Vagina (tissue), 2 donors: ENCODE measurements at regions not wholly inside any gene's neighbourhood (a gene's known extent, or its start where the extent isn't known, plus 50 kb on each side); places are given as distances from the start of the nearest gene placed in this dataset.

Experiments used
- DNase-seq, 2 donors: peaks; one replicate each; pipeline ENCODE4 v3.0.0-alpha.2; 2017; ENCODE audit errors: extremely low spot score in 2 of 2
- H3K27ac ChIP-seq: fragments of 200-600 bp; sonication (generic); one replicate; pipeline ENCODE4 v1.5.1; 2019
- H3K27me3 ChIP-seq: fragments of 200-600 bp; sonication (generic); one replicate; pipeline ENCODE4 v1.5.1; 2019
- H3K36me3 ChIP-seq, 2 donors: fragments of 200-600 bp; sonication (generic); one replicate each; pipeline ENCODE4 v1.5.1; 2017 to 2019
- H3K4me1 ChIP-seq: fragments of 200-600 bp; sonication (generic); one replicate; pipeline ENCODE4 v1.5.1; 2019
- H3K4me3 ChIP-seq, 2 donors: fragments of 200-600 bp; sonication (generic); 1 replicate in 1 of 2; 2 replicates in 1 of 2; pipeline ENCODE4 v1.5.1; 2016 to 2019
- H3K9me3 ChIP-seq: fragments of 200-600 bp; sonication (generic); one replicate; pipeline ENCODE4 v1.5.1; 2019
- POLR2A ChIP-seq, 2 donors: fragments of 450-650 bp; IDR thresholded peaks; one replicate each; pipeline ENCODE4 v1.6.1; 2017; ENCODE audit warnings: antibody characterized with exemption in 2 of 2, mild to moderate bottlenecking in 2 of 2, moderate library complexity in 2 of 2
- POLR2AphosphoS5 ChIP-seq, 2 donors: sonication (generic); formaldehyde crosslinking; IDR thresholded peaks; one replicate each; pipeline ENCODE4 v1.9.0; 2017; ENCODE audit warnings: antibody characterized with exemption in 2 of 2, mild to moderate bottlenecking in 2 of 2, low read depth in 1 of 2; ENCODE audit not compliant: insufficient read depth in 1 of 2
- intact Hi-C: fragments of 100-400 bp; cut with DNase I; formaldehyde crosslinking; loops from one replicate; pipeline ENCODE4 v1.15.1; 2023
- TF ChIP-seq, protein P1 (sequence below), 3 experiments: fragments of 450-650 bp in 2 of 3; fragments of 200-600 bp in 1 of 3; sonication (generic) in 1 of 3; IDR thresholded peaks; one replicate each; pipeline ENCODE4 v1.5.1; 2017 to 2019; ENCODE audit warnings: antibody characterized with exemption in 3 of 3, mild to moderate bottlenecking in 2 of 3, moderate library complexity in 2 of 3

- DNase-seq = peak; percentile 52 to 79
- Histone ChIP-seq H3K27ac (no peak overlapping the region), H3K9me3 (no peaks in the 10 kb centered on the region), H3K4me3 (no peak overlapping the region), H3K27me3 (no peaks in the 10 kb centered on the region), H3K4me1 (no peaks in the 10 kb centered on the region), H3K36me3 (no peaks in the 10 kb centered on the region)
- TF ChIP-seq, protein P1, sequence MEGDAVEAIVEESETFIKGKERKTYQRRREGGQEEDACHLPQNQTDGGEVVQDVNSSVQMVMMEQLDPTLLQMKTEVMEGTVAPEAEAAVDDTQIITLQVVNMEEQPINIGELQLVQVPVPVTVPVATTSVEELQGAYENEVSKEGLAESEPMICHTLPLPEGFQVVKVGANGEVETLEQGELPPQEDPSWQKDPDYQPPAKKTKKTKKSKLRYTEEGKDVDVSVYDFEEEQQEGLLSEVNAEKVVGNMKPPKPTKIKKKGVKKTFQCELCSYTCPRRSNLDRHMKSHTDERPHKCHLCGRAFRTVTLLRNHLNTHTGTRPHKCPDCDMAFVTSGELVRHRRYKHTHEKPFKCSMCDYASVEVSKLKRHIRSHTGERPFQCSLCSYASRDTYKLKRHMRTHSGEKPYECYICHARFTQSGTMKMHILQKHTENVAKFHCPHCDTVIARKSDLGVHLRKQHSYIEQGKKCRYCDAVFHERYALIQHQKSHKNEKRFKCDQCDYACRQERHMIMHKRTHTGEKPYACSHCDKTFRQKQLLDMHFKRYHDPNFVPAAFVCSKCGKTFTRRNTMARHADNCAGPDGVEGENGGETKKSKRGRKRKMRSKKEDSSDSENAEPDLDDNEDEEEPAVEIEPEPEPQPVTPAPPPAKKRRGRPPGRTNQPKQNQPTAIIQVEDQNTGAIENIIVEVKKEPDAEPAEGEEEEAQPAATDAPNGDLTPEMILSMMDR (IDR thresholded peaks at IDR 0.05) = no peak
- TF ChIP-seq POLR2A (IDR thresholded peaks at IDR 0.05) (no peak), POLR2AphosphoS5 (IDR thresholded peaks at IDR 0.05; ENCODE audit: insufficient read depth in 1 of 2, low read depth in 1 of 2) (no peak)
- intact Hi-C loops = no loop called here
These were observed 67.0 kb upstream of the SDK1 start for GRCh38 chr7:3234051-3234450.

DNA sequence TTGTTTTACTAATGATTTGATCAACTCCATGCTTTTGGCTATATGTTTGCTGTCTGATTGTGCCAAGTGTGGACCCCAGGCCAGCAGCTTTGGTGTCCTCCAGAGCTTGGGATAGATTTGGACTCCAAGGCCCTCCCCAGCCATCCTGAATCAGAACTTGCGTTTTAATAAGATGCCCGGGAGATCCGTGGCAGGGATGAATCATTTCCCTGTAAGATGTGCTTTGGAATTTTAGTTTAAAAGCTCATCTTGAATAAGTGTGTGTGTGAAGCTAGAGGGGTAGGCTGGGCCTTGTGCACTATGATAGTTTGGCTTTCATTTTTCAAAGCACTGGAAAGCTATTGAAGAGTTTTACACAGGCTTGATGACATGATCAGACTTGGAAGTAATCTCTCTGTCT is 66.2 kb upstream of the SDK1 start:
- no peaks in the 10 kb centered on the region for H3K27me3 ChIP-seq
- H3K27ac ChIP-seq = no peak overlapping the region
- no peaks in the 10 kb centered on the region for H3K9me3 ChIP-seq
- DNase-seq = peak; percentile 6 to 34
- no peak overlapping the region for H3K4me3 ChIP-seq
- no peaks in the 10 kb centered on the region for H3K4me1 ChIP-seq
- H3K36me3 ChIP-seq = no peaks in the 10 kb centered on the region
- intact Hi-C loops = no loop called here
- TF ChIP-seq POLR2AphosphoS5 (IDR thresholded peaks at IDR 0.05; ENCODE audit: insufficient read depth in 1 of 2, low read depth in 1 of 2) (no peak), POLR2A (IDR thresholded peaks at IDR 0.05) (no peak)
- TF ChIP-seq, protein P1 (IDR thresholded peaks at IDR 0.05) = no peak

DNA sequence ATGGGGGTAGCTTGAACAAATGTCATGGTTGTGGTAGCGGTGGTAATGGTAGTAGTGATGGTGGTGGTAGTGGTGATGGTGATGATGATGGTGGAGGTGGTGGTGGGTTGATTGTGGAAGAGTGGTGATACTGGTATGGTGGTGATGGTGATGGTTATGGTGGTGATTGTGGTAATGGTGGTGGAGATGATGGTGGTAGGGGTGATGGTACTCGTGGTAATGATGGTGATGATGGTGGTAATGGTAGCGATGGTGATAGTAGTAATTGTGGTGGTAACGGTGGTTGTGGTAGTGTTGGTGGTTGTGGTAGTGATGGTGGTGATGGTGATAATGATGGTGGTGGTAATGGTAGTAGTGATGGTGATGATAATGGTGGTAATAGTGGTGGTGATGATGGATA is 65.7 kb upstream of the SDK1 start:
- intact Hi-C loops = no loop called here
- Histone ChIP-seq H3K27me3 (no peaks in the 10 kb centered on the region), H3K4me3 (no peak overlapping the region), H3K9me3 (no peaks in the 10 kb centered on the region), H3K4me1 (no peaks in the 10 kb centered on the region), H3K36me3 (no peaks in the 10 kb centered on the region), H3K27ac (no peak overlapping the region)
- peak in 1 of 2 donors; percentile 49 for DNase-seq
- TF ChIP-seq POLR2A (IDR thresholded peaks at IDR 0.05) = no peak

DNA sequence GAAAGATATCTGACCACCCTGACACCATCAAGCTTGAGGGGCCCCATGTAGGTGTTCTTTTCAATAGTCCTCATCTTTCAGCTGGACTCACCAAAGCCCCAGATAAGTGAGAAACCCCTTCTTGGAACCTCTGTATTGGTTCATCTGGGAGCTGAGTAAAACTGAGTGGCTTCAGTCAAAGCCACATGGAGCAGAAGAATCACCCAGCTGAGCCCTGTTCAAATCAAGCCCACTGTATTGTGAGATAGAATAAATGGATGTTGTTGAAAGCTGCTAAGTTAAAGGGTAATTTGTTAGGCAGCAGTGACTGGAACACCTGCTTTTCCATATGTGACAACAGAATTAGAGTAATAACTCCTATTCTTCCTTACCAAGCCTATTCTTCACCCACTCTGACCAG is 64.8 kb upstream of the SDK1 start:
- intact Hi-C loops = no loop called here
- no peaks in the 10 kb centered on the region for H3K4me1 ChIP-seq
- no peak for TF ChIP-seq POLR2A (IDR thresholded peaks at IDR 0.05)
- TF ChIP-seq, protein P1 (IDR thresholded peaks at IDR 0.05) = no peak
- TF ChIP-seq POLR2AphosphoS5 (IDR thresholded peaks at IDR 0.05; ENCODE audit: insufficient read depth in 1 of 2, low read depth in 1 of 2) = no peak

DNA sequence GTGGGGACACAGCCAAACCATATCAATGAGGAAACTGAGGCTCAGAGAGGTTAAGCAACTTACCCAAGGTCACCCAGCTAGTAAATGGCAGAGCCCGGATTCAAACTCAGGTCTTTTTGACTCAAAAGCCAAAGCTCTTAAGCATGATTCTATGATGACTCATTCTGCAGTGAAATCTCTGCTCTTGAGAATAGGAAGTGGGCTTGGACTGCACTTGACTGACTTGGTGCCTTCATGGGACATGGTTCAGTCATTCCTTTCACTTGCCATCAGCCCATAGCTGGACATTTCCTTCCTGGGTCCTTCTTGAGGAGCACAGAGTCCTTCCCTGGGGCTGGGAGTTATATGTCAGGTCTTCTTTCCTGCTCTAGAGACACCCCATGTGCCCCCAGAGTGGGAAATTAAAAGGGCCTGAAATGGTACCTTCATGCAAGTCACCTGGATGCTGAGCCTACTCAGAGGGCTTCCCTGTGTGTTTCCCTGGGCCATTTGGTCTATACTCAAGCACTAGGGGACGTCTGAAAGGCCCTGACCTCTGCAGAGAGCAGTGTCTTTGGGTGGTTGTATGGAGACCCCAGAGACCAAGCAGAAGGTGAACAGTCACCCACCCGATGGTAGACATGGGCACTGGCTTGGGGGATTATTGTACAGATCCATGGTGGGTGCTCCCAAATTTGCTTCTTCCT is 62.4 kb upstream of the SDK1 start:
- no peak overlapping the region for H3K27ac ChIP-seq
- peak; percentile 69 to 74 for DNase-seq
- H3K27me3 ChIP-seq = no peaks in the 10 kb centered on the region
- no peak overlapping the region for H3K4me3 ChIP-seq
- H3K9me3 ChIP-seq = no peaks in the 10 kb centered on the region
- no peaks in the 10 kb centered on the region for H3K36me3 ChIP-seq
- intact Hi-C loops = no loop called here
- peaks cover 10% of the 10 kb centered on the region for H3K4me1 ChIP-seq
- TF ChIP-seq POLR2AphosphoS5 (IDR thresholded peaks at IDR 0.05; ENCODE audit: insufficient read depth in 1 of 2, low read depth in 1 of 2) (no peak), POLR2A (IDR thresholded peaks at IDR 0.05) (no peak)
- TF ChIP-seq, protein P1 (IDR thresholded peaks at IDR 0.05) = no peak

More for the DNA sequence above, 64.8 kb upstream of the SDK1 start:
- Histone ChIP-seq H3K36me3 (no peaks in the 10 kb centered on the region), H3K27me3 (no peaks in the 10 kb centered on the region), H3K9me3 (no peaks in the 10 kb centered on the region), H3K4me3 (no peak overlapping the region), H3K27ac (no peak overlapping the region)
- DNase-seq = peak; percentile 6
